HCT116 (cell line): ENCODE measurements at regions not wholly inside any gene's neighbourhood (a gene's known extent, or its start where the extent isn't known, plus 50 kb on each side); places are given as distances from the start of the nearest gene placed in this dataset.

Source experiments
- ATAC-seq: fragments of 200-7000 bp; cut with Tn5 transposase; 2 replicates; pipeline ENCODE4 v1.9.1; 2020; ENCODE audit warnings: mild to moderate bottlenecking, moderate library complexity
- BruUV-seq: library from RNA; stranded (reverse); fragments of 400-500 nt; replicated peaks from 2 replicates; lab custom pipeline; 2021; lab: Mats Ljungman, UMichigan
- CTCF ChIA-PET: fragments of 300-600 bp; sonication (Branson Sonifier 250); formaldehyde crosslinking; loops from one replicate; lab custom pipeline; 2021; ENCODE audit warnings: antibody characterized with exemption; lab: Charles Lee
- POLR2A ChIA-PET: fragments of 300-600, 350-600 bp; sonication (Branson Sonifier 250); formaldehyde crosslinking; loops from one replicate; lab custom pipeline; 2021; ENCODE audit warnings: antibody characterized with exemption; lab: Charles Lee
- RAD21 ChIA-PET, 2 experiments: fragments of 300-600 bp; sonication (Branson Sonifier 250); formaldehyde crosslinking; loops; one replicate each; lab custom pipeline; 2023; ENCODE audit warnings: low total read pairs in 2 of 2; ENCODE audit not compliant: uncharacterized antibody in 2 of 2, unreplicated experiment in 2 of 2, low non-redundant PET in 1 of 2; lab: Charles Lee
- DNase-seq: peaks from one replicate; pipeline ENCODE4 v3.0.0-alpha.2; 2010; ENCODE audit warnings: low read depth, low spot score
- H2AFZ ChIP-seq: fragments of 200-600 bp; shearing (Covaris generic), sonication (generic); 2 replicates; pipeline ENCODE4 v1.6.1; 2017; ENCODE audit warnings: low read depth, mixed run types, mixed read lengths, antibody characterized with exemption, low read length; ENCODE audit not compliant: poor library complexity, severe bottlenecking
- H3K27ac ChIP-seq: 2 replicates; pipeline ENCODE4 v1.5.1; 2012; ENCODE audit warnings: low read depth, low read length
- H3K27me3 ChIP-seq: fragments of 200-600 bp; sonication (generic); 2 replicates; pipeline ENCODE4 v1.6.1; 2016; ENCODE audit warnings: mixed run types, low read length, mixed read lengths; ENCODE audit not compliant: insufficient read depth
- H3K36me3 ChIP-seq, 2 experiments: fragments of 200-500 bp in 1 of 2; fragments of 200-600 bp in 1 of 2; sonication (Bioruptor generic) in 1 of 2; sonication (generic) in 1 of 2; 2 replicates each; pipeline versions ENCODE4 v1.5.1 to v1.6.1; 2014 to 2016; ENCODE audit warnings: low read length in 2 of 2, inconsistent platforms in 1 of 2, mixed read lengths in 1 of 2, mixed run types in 1 of 2; ENCODE audit not compliant: insufficient read depth in 2 of 2, control insufficient read depth in 1 of 2
- H3K4me1 ChIP-seq, 2 experiments: fragments of 200-600 bp in 1 of 2; sonication (generic) in 1 of 2; 2 replicates each; pipeline versions ENCODE4 v1.5.1 to v1.6.1; 2012 to 2017; ENCODE audit warnings: low read length in 2 of 2, inconsistent platforms in 1 of 2, mild to moderate bottlenecking in 1 of 2, mixed read lengths in 1 of 2, mixed run types in 1 of 2, moderate library complexity in 1 of 2; ENCODE audit not compliant: insufficient read depth in 2 of 2, control insufficient read depth in 1 of 2
- H3K4me2 ChIP-seq: fragments of 200-600 bp; sonication (generic); 2 replicates; pipeline ENCODE4 v1.6.1; 2017; ENCODE audit warnings: mixed run types, low read length, mixed read lengths
- H3K4me3 ChIP-seq, 2 experiments: fragments of 200-600 bp in 1 of 2; sonication (generic) in 1 of 2; replicated peaks in 1 of 2; 2 replicates each; pipeline ENCODE4 v1.5.1; 2011 to 2016; ENCODE audit warnings: low read length in 2 of 2, control low read depth in 1 of 2, low read depth in 1 of 2, mild to moderate bottlenecking in 1 of 2, mixed read lengths in 1 of 2, mixed run types in 1 of 2
- H3K79me2 ChIP-seq: fragments of 200-600 bp; sonication (generic); 2 replicates; pipeline ENCODE4 v1.6.1; 2017; ENCODE audit warnings: mild to moderate bottlenecking, mixed run types, low read length, moderate library complexity, mixed read lengths; ENCODE audit not compliant: insufficient read depth
- H3K9ac ChIP-seq: fragments of 200-600 bp; sonication (generic); 2 replicates; pipeline ENCODE4 v1.6.1; 2016; ENCODE audit warnings: low read length, mixed read lengths
- H3K9me2 ChIP-seq: fragments of 200-600 bp; sonication (generic), shearing (Covaris generic); 2 replicates; pipeline ENCODE4 v1.6.1; 2017; ENCODE audit warnings: mixed run types, mild to moderate bottlenecking, moderate library complexity; ENCODE audit not compliant: insufficient read depth
- H3K9me3 ChIP-seq, 2 experiments: fragments of 200-500 bp in 1 of 2; fragments of 200-600 bp in 1 of 2; sonication (Bioruptor generic) in 1 of 2; sonication (generic) in 1 of 2; 2 replicates each; pipeline ENCODE4 v1.6.1; 2014 to 2017; ENCODE audit warnings: low read length in 2 of 2, mixed read lengths in 2 of 2, inconsistent platforms in 1 of 2, low read depth in 1 of 2, mild to moderate bottlenecking in 1 of 2, mixed run types in 1 of 2, moderate library complexity in 1 of 2; ENCODE audit not compliant: control insufficient read depth in 1 of 2, insufficient read depth in 1 of 2
- H4K20me1 ChIP-seq: fragments of 200-600 bp; sonication (generic), shearing (Covaris generic); 2 replicates; pipeline ENCODE4 v1.6.1; 2017; ENCODE audit warnings: mixed run types, mild to moderate bottlenecking, moderate library complexity; ENCODE audit not compliant: insufficient read depth
- ATF3 ChIP-seq: IDR thresholded peaks from 2 replicates; pipeline ENCODE4 v1.6.1; 2012
- CBX3 ChIP-seq: IDR thresholded peaks from 2 replicates; pipeline ENCODE4 v1.6.1; 2012; ENCODE audit warnings: low read depth
- CEBPB ChIP-seq: IDR thresholded peaks from 2 replicates; pipeline ENCODE4 v1.6.1; 2012; ENCODE audit warnings: low read depth
- MAX ChIP-seq: IDR thresholded peaks from 2 replicates; pipeline ENCODE4 v1.6.1; 2012
- POLR2A ChIP-seq: IDR thresholded peaks from 2 replicates; pipeline ENCODE4 v1.7.0; 2011; ENCODE audit warnings: borderline replicate concordance; ENCODE audit not compliant: insufficient read depth, insufficient read length; ENCODE audit errors: extremely low read depth
- POLR2AphosphoS5 ChIP-seq: IDR thresholded peaks from 2 replicates; pipeline ENCODE4 v1.6.1; 2011; ENCODE audit warnings: mild to moderate bottlenecking, low read depth, low read length, moderate library complexity
- SIN3A ChIP-seq: IDR thresholded peaks from 2 replicates; pipeline ENCODE4 v1.6.1; 2012; ENCODE audit warnings: low read depth
- SRF ChIP-seq: IDR thresholded peaks from 2 replicates; pipeline ENCODE4 v1.6.1; 2012; ENCODE audit warnings: low read depth
- TCF7L2 ChIP-seq: IDR thresholded peaks from 2 replicates; pipeline ENCODE4 v1.7.0; 2011; ENCODE audit warnings: borderline replicate concordance, inconsistent platforms; ENCODE audit not compliant: insufficient read depth, insufficient read length; ENCODE audit errors: extremely low read depth
- ZNF274 ChIP-seq: fragments of 200-500 bp; sonication (Bioruptor generic); IDR thresholded peaks from 2 replicates; pipeline ENCODE4 v1.6.1; 2014; ENCODE audit warnings: mild to moderate bottlenecking, low read depth, low read length, inconsistent platforms
- intact Hi-C: fragments of 100-400 bp; cut with micrococcal nuclease; formaldehyde crosslinking; loops from 2 replicates; pipeline ENCODE4 v1.10.0; 2022
- TF ChIP-seq, protein P1 (sequence below): IDR thresholded peaks from 2 replicates; pipeline ENCODE4 v1.6.1; 2011; ENCODE audit warnings: mild to moderate bottlenecking, low read length, moderate library complexity; ENCODE audit not compliant: insufficient replicate concordance; ENCODE audit errors: extremely low read depth

GRCh38 chr2:18959952-18960717, 370.8 kb upstream of the NT5C1B start:
- BruUV-seq: no TSS peak
- no peak for DNase-seq
- no peak for TF ChIP-seq CBX3
- no peak for TF ChIP-seq SIN3A
- TF ChIP-seq POLR2A: no peak
- TF ChIP-seq SRF: no peak
- no peak for TF ChIP-seq ZNF274
- no peak for TF ChIP-seq TCF7L2
- TF ChIP-seq ATF3: no peak
- TF ChIP-seq, protein P1, sequence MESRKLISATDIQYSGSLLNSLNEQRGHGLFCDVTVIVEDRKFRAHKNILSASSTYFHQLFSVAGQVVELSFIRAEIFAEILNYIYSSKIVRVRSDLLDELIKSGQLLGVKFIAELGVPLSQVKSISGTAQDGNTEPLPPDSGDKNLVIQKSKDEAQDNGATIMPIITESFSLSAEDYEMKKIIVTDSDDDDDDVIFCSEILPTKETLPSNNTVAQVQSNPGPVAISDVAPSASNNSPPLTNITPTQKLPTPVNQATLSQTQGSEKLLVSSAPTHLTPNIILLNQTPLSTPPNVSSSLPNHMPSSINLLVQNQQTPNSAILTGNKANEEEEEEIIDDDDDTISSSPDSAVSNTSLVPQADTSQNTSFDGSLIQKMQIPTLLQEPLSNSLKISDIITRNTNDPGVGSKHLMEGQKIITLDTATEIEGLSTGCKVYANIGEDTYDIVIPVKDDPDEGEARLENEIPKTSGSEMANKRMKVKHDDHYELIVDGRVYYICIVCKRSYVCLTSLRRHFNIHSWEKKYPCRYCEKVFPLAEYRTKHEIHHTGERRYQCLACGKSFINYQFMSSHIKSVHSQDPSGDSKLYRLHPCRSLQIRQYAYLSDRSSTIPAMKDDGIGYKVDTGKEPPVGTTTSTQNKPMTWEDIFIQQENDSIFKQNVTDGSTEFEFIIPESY: no peak
- TF ChIP-seq POLR2AphosphoS5: no peak
- TF ChIP-seq MAX: no peak
- no peak for TF ChIP-seq CEBPB

More at GRCh38 chr2:18959952-18960717, 370.8 kb upstream of the NT5C1B start:
- no peak overlapping the region for H2AFZ ChIP-seq
- no peaks in the 10 kb centered on the region for H3K27me3 ChIP-seq
- CTCF ChIA-PET: no interaction called here
- no peaks in the 10 kb centered on the region for H3K4me1 ChIP-seq
- no peaks in the 10 kb centered on the region for H4K20me1 ChIP-seq
- no peaks in the 10 kb centered on the region for H3K36me3 ChIP-seq
- POLR2A ChIA-PET: interaction anchor here (0.6 kb wide), 1 partner anchor 1269 kb away, joined by 3 read pairs; no protein-coding TSS in a partner anchor
- no peak overlapping the region for H3K4me3 ChIP-seq
- RAD21 ChIA-PET: interaction anchor here in 1 of 2 experiments (0.7 kb wide), 1 partner anchor 547 kb away, joined by 3 read pairs; no protein-coding TSS in a partner anchor
- H3K9me2 ChIP-seq: no peaks in the 10 kb centered on the region
- H3K9me3 ChIP-seq: no peaks in the 10 kb centered on the region
- intact Hi-C loops: no loop called here
- no peak overlapping the region for H3K4me2 ChIP-seq
- H3K79me2 ChIP-seq: no peaks in the 10 kb centered on the region
- no peak for ATAC-seq
- no peak overlapping the region for H3K27ac ChIP-seq
- no peak overlapping the region for H3K9ac ChIP-seq
